22Rv1 (cell line): ENCODE measurements at regions not wholly inside any gene's neighbourhood (a gene's known extent, or its start where the extent isn't known, plus 50 kb on each side); places are given as distances from the start of the nearest gene placed in this dataset.

Experiments
- ZFX ChIP-seq: fragments of 450-650 bp; IDR thresholded peaks from 2 replicates; pipeline ENCODE4 v1.6.1; 2017; ENCODE audit warnings: antibody characterized with exemption, borderline replicate concordance
- TF ChIP-seq, protein P1 (sequence below): fragments of 450-650 bp; IDR thresholded peaks from 2 replicates; pipeline ENCODE4 v1.5.1; 2017; ENCODE audit warnings: mild to moderate bottlenecking

GRCh38 chr4:72820107-72820506 is 249.4 kb downstream of the COX18 start:
- TF ChIP-seq, protein P1, sequence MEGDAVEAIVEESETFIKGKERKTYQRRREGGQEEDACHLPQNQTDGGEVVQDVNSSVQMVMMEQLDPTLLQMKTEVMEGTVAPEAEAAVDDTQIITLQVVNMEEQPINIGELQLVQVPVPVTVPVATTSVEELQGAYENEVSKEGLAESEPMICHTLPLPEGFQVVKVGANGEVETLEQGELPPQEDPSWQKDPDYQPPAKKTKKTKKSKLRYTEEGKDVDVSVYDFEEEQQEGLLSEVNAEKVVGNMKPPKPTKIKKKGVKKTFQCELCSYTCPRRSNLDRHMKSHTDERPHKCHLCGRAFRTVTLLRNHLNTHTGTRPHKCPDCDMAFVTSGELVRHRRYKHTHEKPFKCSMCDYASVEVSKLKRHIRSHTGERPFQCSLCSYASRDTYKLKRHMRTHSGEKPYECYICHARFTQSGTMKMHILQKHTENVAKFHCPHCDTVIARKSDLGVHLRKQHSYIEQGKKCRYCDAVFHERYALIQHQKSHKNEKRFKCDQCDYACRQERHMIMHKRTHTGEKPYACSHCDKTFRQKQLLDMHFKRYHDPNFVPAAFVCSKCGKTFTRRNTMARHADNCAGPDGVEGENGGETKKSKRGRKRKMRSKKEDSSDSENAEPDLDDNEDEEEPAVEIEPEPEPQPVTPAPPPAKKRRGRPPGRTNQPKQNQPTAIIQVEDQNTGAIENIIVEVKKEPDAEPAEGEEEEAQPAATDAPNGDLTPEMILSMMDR = no peak
- TF ChIP-seq ZFX = no peak
